GM12872 (cell line): ENCODE measurements at regions not wholly inside any gene's neighbourhood (a gene's known extent, or its start where the extent isn't known, plus 50 kb on each side); places are given as distances from the start of the nearest gene placed in this dataset.

Experiments used
- CTCF ChIP-seq: IDR thresholded peaks from 3 replicates; pipeline ENCODE4 v1.5.1; 2011; ENCODE audit warnings: low read depth, mild to moderate bottlenecking, low read length, moderate library complexity; ENCODE audit not compliant: insufficient read depth

- no peak for TF ChIP-seq CTCF
Observed at GRCh38 chr2:236947294-236947693, 138.4 kb upstream of the COPS8 start.

- no peak for TF ChIP-seq CTCF
Observed at GRCh38 chr2:236947896-236948295, 137.8 kb upstream of the COPS8 start.

- no peak for TF ChIP-seq CTCF
Observed at GRCh38 chr2:236949089-236949905, 136.4 kb upstream of the COPS8 start.

- TF ChIP-seq CTCF = no peak
Observed at GRCh38 chr2:236951830-236952475, 133.7 kb upstream of the COPS8 start.

GRCh38 chr2:236954641-236955040 is 131.0 kb upstream of the COPS8 start:
- no peak for TF ChIP-seq CTCF

GRCh38 chr2:236955521-236956030 is 130.1 kb upstream of the COPS8 start:
- TF ChIP-seq CTCF = no peak

GRCh38 chr2:236956031-236956618 is 129.6 kb upstream of the COPS8 start:
- TF ChIP-seq CTCF = no peak
